ENCODE measurements at regions not wholly inside any gene's neighbourhood (a gene's known extent, or its start where the extent isn't known, plus 50 kb on each side); places are given as distances from the start of the nearest gene placed in this dataset.

DNA sequence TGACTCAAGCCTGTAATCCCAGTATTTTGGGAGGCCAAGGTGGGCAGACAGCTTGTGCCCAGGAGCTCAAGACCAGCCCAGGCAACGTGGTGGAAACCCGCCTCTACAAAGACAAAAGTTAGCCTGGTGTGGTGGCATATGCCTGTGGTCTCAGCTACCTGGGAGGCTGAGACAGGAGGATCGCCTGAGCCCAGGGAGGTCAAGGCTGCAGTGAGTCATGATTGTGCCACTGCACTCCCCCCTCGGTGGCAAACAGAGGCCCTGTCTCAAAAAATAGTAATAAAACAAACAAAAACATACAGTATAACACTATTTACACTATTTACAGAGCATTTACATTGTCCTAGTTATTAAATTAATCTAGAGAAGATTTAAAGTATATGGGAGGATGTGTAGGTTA, 56.0 kb upstream of the PIM1 start:
- no peak for TF ChIP-seq EZH2phosphoT487 (IDR thresholded peaks at IDR 0.05; ENCODE audit: borderline replicate concordance)
- TF ChIP-seq, protein P1, sequence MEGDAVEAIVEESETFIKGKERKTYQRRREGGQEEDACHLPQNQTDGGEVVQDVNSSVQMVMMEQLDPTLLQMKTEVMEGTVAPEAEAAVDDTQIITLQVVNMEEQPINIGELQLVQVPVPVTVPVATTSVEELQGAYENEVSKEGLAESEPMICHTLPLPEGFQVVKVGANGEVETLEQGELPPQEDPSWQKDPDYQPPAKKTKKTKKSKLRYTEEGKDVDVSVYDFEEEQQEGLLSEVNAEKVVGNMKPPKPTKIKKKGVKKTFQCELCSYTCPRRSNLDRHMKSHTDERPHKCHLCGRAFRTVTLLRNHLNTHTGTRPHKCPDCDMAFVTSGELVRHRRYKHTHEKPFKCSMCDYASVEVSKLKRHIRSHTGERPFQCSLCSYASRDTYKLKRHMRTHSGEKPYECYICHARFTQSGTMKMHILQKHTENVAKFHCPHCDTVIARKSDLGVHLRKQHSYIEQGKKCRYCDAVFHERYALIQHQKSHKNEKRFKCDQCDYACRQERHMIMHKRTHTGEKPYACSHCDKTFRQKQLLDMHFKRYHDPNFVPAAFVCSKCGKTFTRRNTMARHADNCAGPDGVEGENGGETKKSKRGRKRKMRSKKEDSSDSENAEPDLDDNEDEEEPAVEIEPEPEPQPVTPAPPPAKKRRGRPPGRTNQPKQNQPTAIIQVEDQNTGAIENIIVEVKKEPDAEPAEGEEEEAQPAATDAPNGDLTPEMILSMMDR (conservative IDR thresholded peaks at IDR 0.05; ENCODE audit: low read length), result no peak
- Histone ChIP-seq H3K4me2 (ENCODE audit: low read depth, low read length, poor library complexity, severe bottlenecking) (no peak overlapping the region), H2AFZ (ENCODE audit: low read length) (no peak overlapping the region)

DNA sequence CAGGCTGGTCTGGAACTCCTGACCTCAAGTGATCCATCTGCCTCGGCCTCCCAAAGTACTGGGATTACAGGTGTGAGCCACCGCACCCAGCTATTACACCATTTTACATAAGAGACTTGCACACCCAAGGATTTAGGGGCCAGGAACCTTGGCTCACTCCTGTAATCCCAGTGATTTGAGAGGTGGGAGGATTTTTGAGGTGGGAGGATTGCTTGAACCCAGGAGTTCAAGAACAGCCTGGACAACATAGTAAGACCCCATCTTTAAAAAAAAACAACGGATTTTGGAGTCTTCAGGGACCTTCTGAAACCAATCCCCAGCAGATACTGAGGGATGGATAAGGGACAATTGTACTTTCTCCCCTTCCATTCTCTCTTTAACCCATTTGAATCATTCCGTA, 55.3 kb upstream of the PIM1 start:
- no peak for TF ChIP-seq EZH2phosphoT487 (IDR thresholded peaks at IDR 0.05; ENCODE audit: borderline replicate concordance)
- TF ChIP-seq, protein P1 (conservative IDR thresholded peaks at IDR 0.05; ENCODE audit: low read length), result no peak
- Histone ChIP-seq H3K9ac (ENCODE audit: low read depth, low read length, poor library complexity, severe bottlenecking) (no peak overlapping the region), H3K36me3 (ENCODE audit: insufficient read depth, low read length) (no peaks in the 10 kb centered on the region), H3K9me2 (replicated peaks; ENCODE audit: low read depth, low read length) (no peaks in the 10 kb centered on the region), H3K9me3 (ENCODE audit: insufficient read depth, low read depth, low read length) (no peaks in the 10 kb centered on the region), H3K4me2 (ENCODE audit: low read depth, low read length, poor library complexity, severe bottlenecking) (no peak overlapping the region), H3K79me2 (ENCODE audit: insufficient read depth, low read length) (no peaks in the 10 kb centered on the region), H3F3A (ENCODE audit: low read depth) (no peaks in the 10 kb centered on the region), H4K20me1 (ENCODE audit: insufficient read depth, low read length, poor library complexity, severe bottlenecking) (no peaks in the 10 kb centered on the region), H3K4me3 (ENCODE audit: low read length, poor library complexity, severe bottlenecking) (no peak overlapping the region), H2AFZ (ENCODE audit: low read length) (no peak overlapping the region), H3K27me3 (ENCODE audit: insufficient read depth, low read length, poor library complexity, severe bottlenecking) (no peaks in the 10 kb centered on the region), H3K4me1 (ENCODE audit: insufficient read depth, low read length, poor library complexity, severe bottlenecking) (no peaks in the 10 kb centered on the region)

More for the DNA sequence above, 56.0 kb upstream of the PIM1 start:
- H3K27me3 ChIP-seq (ENCODE audit: insufficient read depth, low read length, poor library complexity, severe bottlenecking), result no peaks in the 10 kb centered on the region
- H3K4me3 ChIP-seq (ENCODE audit: low read length, poor library complexity, severe bottlenecking), result no peak overlapping the region
- H3K36me3 ChIP-seq (ENCODE audit: insufficient read depth, low read length), result no peaks in the 10 kb centered on the region
- no peaks in the 10 kb centered on the region for H3K4me1 ChIP-seq (ENCODE audit: insufficient read depth, low read length, poor library complexity, severe bottlenecking)
- H4K20me1 ChIP-seq (ENCODE audit: insufficient read depth, low read length, poor library complexity, severe bottlenecking), result no peaks in the 10 kb centered on the region
- H3F3A ChIP-seq (ENCODE audit: low read depth), result no peaks in the 10 kb centered on the region
- no peaks in the 10 kb centered on the region for H3K9me2 ChIP-seq (replicated peaks; ENCODE audit: low read depth, low read length)
- H3K79me2 ChIP-seq (ENCODE audit: insufficient read depth, low read length), result no peaks in the 10 kb centered on the region
- no peaks in the 10 kb centered on the region for H3K9me3 ChIP-seq (ENCODE audit: insufficient read depth, low read depth, low read length)
- no peak overlapping the region for H3K9ac ChIP-seq (ENCODE audit: low read depth, low read length, poor library complexity, severe bottlenecking)

DNA sequence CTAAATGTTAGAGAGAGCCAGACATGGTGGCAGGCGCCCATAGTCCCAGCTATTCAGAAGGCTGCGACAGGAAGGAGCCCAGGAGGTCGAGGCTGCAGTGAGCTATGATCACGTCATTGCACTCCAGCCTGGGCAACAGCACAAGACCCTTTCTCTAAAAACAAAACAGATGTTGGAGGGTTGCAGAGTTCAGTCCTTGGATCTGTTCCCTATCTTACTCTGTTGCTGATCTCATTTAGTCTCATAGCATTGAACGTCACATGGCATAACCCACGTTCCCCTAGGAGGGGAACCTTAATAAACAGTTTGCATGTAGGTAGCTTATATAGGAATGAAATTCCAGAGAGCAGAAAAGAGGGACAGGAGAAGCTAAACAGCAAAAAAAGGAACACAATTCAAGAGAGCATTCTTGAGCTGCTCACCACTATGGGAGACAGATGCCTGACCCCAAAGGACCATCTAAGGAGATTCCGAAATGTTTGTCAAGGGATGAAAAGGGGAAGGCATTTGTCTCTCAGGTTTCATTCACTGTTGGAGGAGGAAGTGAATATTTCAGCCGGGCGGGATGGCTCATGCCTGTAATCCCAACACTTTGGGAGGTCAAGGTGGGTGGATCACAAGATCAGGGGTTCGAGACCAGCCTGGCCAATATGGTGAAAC, 54.6 kb upstream of the PIM1 start:
- Histone ChIP-seq H3K36me3 (ENCODE audit: insufficient read depth, low read length) (no peaks in the 10 kb centered on the region), H3K9me2 (replicated peaks; ENCODE audit: low read depth, low read length) (no peaks in the 10 kb centered on the region), H3K79me2 (ENCODE audit: insufficient read depth, low read length) (no peaks in the 10 kb centered on the region), H3F3A (ENCODE audit: low read depth) (no peaks in the 10 kb centered on the region), H3K4me3 (ENCODE audit: low read length, poor library complexity, severe bottlenecking) (no peak overlapping the region), H4K20me1 (ENCODE audit: insufficient read depth, low read length, poor library complexity, severe bottlenecking) (no peaks in the 10 kb centered on the region), H3K9ac (ENCODE audit: low read depth, low read length, poor library complexity, severe bottlenecking) (no peak overlapping the region), H3K9me3 (ENCODE audit: insufficient read depth, low read depth, low read length) (no peaks in the 10 kb centered on the region), H3K4me2 (ENCODE audit: low read depth, low read length, poor library complexity, severe bottlenecking) (no peak overlapping the region), H3K4me1 (ENCODE audit: insufficient read depth, low read length, poor library complexity, severe bottlenecking) (no peaks in the 10 kb centered on the region), H3K27me3 (ENCODE audit: insufficient read depth, low read length, poor library complexity, severe bottlenecking) (no peaks in the 10 kb centered on the region), H2AFZ (ENCODE audit: low read length) (no peak overlapping the region)
- no peak for TF ChIP-seq EZH2phosphoT487 (IDR thresholded peaks at IDR 0.05; ENCODE audit: borderline replicate concordance)
- TF ChIP-seq, protein P1 (conservative IDR thresholded peaks at IDR 0.05; ENCODE audit: low read length), result no peak

Data from Loucy (cell line).